GM18873 (cell line): ENCODE measurements at regions not wholly inside any gene's neighbourhood (a gene's known extent, or its start where the extent isn't known, plus 50 kb on each side); places are given as distances from the start of the nearest gene placed in this dataset.

Experiments
- ATAC-seq: cut with Tn5 transposase; IDR thresholded peaks from one replicate; pipeline ENCODE4 v1.9.1; 2021; ENCODE audit warnings: mild to moderate bottlenecking, moderate library complexity, moderate number of reproducible peaks; ENCODE audit not compliant: unreplicated experiment, low FRiP score

DNA sequence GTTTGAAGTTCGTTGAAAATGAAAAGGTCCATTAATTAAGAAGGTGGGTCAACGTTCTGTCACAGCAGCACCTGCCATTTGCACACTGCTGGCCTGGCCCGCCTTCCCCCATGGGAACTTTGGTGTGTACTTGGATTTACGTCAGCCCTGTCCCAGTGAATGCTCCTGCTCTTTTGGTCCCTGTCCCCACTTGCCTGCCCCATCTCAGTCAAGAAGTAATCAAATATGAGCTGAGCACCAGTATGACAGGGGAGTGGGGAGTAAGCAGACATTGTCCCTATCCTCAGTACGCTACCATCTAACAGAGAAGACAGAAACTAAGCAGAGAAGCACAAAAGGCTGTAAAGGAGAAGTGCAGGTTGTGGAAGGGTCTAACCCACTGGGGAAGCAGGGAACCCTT is 65.1 kb downstream of the SLC4A3 start:
- ATAC-seq: no peak

DNA sequence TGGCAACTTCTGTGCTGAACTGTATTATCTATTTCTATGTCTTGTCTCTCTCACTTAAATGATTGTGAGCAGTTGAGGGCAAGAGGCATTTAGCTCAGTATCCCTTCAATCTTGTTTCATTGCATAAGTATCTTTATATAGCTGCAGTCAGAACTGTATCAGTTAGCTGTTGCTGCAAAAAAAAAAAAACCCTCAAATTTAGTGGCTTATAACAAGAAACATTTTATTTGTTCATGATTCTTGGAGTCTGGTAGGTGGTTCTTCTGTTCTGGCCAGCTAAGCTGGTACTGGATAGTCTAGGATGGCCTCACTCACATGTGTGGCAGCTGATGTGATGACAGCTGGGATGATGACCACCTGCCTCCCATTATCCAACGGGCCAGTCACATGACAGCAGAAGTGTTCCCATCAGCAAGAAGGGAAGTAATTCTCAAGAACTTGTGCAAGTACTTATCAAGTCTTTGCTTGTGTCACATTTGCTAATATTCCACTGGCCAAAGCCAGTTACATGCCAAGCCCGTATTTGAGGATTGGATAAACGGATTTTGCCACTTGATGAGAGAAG is 67.8 kb downstream of the SLC4A3 start:
- ATAC-seq: no peak

- ATAC-seq: no peak
Measured at GRCh38 chr2:219697811-219698747, 70.6 kb downstream of the SLC4A3 start.

DNA sequence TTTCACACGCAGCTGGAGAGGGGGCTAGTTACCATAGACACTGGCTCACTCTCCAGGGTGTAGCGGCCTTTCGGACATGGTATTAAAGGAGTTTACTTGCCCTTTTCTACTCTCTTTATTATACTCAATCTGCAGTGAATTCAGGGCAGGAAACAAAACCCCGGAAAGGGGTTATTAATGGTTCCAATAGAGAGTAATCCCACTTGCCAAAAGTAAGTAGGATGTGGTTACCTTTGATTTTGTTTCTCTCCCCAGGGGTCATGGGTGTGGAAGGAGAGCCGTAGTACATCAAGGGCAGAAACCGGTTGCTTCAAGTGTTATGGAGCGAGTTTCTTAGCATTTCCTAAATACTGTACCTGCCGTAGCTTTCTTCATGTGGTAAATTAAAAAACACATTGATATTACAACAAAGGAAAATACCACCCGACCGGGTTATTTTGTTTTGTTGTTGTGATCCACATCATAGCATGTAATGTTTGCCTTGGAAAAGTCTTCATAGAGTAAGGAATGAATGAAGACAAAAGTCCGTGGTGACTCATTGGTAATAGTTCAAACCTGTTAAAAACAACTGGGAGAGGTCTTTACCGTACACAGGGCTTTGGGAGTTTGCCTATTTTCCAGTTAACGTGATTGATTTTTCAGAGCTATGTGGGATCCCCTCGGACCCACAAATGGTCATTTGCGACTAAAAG is 71.5 kb downstream of the SLC4A3 start:
- no peak for ATAC-seq

DNA sequence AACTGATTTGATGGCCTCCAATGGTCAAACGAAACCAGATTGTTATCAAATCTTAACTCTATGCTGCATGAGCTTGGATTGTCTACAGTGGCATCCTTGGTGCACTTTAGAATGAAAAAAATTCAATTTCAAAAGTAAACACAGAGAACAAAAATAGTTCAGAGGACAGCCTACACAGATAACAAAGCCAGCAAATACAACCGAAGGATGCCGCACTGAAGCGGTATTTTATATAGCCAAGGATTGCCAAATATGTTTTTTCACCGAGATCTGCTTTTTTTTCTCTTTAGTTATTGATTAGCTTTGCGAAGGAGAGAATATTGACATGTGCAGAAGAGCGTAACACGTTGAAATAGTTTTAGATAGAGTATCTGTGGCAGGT is 72.0 kb downstream of the SLC4A3 start:
- ATAC-seq: no peak

DNA sequence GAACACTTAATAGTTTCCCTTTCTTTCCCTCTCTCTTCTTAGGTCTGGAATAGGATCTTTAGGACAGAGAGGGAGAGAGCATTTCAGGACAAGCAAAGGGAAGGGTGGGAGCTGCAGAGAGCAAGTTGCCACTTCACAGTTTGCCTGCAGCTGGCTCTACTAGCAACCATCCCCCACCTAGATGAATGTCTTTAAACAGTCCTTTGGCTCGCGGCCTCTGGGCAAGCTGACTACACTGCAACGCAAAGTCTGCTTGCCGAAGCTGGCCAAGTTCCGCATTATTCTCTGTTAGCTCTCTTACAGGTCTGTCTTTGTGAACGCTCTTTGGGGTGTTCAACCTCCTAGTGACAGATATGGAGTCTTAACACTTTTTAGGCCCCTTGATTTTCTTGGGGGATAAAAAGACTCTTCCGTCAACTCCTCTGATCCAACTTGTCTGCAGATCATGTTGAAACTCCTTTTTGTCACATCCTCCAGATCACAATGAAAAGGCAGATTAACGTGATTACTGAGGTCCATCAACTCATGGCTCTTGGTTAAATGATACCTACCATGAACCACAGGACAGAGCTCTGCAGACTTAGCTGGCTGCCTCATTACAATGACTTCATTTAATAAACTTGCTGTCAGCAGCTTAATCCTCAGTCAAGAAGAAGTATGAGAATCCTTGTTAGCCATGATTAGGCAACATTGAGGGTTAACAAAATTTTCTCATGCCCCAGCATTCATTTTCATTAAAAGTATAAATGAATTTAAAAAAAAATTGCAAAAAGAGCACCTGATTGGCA is 74.6 kb downstream of the SLC4A3 start:
- no peak for ATAC-seq

GRCh38 chr2:219702796-219703545 is 75.5 kb downstream of the SLC4A3 start:
- ATAC-seq: no peak

- no peak for ATAC-seq
Measured at GRCh38 chr2:219704878-219705277, 77.4 kb downstream of the SLC4A3 start.

- ATAC-seq: no peak
Measured at GRCh38 chr2:219706823-219707281, 79.4 kb downstream of the SLC4A3 start.

DNA sequence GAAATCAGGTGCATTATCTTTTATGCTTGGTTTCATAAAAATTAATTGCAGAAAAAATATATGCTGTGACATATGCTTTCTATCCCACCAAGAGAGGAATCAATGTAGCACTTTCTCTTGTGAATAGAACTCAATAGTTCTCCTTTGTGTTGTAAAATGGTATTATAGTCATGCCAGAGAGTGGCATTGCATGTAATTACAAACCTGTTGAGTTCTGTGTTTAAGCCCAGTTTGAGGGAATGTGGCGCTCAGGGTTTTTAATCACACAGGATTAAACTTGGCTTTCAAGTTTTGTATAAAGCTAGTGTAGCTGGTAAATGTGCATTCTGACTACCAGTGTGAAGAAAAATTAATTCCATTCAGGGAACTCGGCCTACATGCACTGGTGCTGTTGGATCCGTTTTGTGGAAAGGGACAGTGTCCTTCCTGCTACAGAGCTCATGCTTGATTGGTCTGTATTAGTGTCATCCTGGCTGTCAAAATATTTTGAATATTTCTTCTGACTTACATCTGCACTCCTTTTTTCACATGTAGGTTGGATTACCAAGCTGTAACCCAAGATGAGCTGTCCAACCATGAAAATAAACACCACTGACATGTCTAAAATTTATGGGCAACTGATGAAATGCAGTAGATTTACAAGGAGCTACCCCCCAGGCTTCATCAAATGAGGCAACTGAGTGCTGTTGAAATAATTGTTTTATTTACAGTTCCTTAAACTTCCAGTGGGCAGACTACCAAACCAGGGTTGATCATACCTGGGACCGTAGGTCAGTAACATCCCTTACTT is 80.3 kb downstream of the SLC4A3 start:
- no peak for ATAC-seq

- no peak for ATAC-seq
Measured at GRCh38 chr2:219709331-219709761, 81.9 kb downstream of the SLC4A3 start.

DNA sequence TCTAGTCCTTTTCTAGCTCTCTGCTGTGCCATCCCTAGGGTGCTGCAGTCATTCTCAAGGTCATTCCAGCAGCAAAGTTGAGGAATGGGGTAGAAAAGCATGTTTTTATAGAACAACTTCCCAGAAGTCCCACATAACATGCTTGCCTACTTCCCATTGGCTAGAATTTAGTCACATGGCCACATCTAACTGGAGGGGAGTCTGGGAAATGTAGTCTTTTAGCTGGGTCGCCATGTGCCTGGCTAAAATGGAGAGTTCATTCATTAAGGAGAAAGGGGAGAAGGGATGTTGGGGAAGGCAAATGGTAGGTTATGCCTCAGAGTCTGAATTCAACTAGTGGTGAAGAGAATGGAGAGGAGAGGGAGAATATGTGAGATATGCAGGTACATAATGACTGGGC is 85.7 kb downstream of the SLC4A3 start:
- ATAC-seq: no peak

- no peak for ATAC-seq
Measured at GRCh38 chr2:219714681-219715400, 87.4 kb downstream of the SLC4A3 start.

- ATAC-seq: no peak
Measured at GRCh38 chr2:219718066-219718465, 90.6 kb downstream of the SLC4A3 start.

GRCh38 chr2:219719521-219719920 is 92.1 kb downstream of the SLC4A3 start:
- ATAC-seq: no peak

DNA sequence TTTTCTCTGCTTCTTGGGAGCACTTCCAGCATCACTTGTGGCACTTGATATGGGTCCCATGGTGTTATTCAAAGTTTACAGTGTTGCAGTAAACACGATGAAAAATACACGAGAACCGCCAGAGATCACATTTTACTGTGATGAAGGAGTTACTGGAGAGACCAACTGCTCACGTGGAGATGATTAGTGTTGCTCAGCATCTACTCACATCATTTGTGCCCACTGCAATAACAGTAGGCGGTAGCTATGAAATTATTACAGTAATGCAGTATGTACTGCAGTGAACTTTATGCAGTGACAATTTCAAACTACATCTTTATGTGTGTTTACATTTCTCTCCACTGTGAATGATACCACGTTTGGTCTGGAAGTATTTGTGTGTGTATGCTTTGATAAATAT is 93.5 kb downstream of the SLC4A3 start:
- no peak for ATAC-seq

- ATAC-seq: no peak
Measured at GRCh38 chr2:219722276-219722879, 94.9 kb downstream of the SLC4A3 start.

DNA sequence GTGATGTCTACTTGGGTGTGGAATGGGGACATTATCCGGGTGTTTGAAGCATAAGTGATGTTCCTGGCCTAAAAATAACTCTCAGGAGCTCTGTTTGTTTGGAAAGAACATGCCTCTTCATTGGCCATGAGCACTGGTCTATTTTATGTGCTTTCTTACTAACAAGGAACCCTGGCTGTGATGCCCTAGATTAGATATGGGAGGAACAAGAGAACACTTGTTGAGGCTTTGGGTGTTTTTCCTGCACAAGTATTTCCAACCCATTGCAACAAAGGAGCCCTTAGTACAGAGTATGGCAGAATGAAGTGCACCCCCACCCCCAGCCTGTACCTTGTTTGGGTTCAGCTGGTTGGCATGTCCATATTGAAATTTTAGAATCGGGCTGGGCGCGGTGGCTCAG is 95.9 kb downstream of the SLC4A3 start:
- ATAC-seq: no peak
